AG08396 (cell line): ENCODE measurements at regions not wholly inside any gene's neighbourhood (a gene's known extent, or its start where the extent isn't known, plus 50 kb on each side); places are given as distances from the start of the nearest gene placed in this dataset.

Source experiments
- DNase-seq: peaks from one replicate; pipeline ENCODE4 v3.0.0; 2012; ENCODE audit warnings: low spot score, mixed read lengths

DNA sequence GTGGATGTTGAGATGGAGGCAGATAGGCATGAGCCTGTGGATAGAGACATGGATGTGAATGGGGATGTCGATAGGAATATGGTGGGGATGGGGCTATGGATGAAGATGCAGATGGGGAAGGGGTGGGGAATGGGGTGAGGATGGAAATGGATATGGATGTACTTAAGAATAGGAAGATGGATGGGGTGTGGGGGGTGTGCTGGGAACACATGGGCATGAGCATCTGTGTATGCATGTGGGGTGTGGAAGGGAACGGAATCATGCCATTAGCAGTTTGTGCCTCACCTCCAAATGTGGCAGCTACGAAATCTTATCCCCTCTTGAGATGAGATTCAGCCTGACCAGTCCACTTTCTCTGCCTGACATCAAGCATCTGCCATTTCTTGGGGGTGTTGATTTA is 359.5 kb upstream of the MGMT start:
- no peak for DNase-seq

GRCh38 chr10:129108378-129108777 is 358.7 kb upstream of the MGMT start:
- no peak for DNase-seq

- no peak for DNase-seq
Observed at GRCh38 chr10:129108994-129109393, 358.0 kb upstream of the MGMT start.

- no peak for DNase-seq
Observed at GRCh38 chr10:129110780-129111179, 356.3 kb upstream of the MGMT start.

DNA sequence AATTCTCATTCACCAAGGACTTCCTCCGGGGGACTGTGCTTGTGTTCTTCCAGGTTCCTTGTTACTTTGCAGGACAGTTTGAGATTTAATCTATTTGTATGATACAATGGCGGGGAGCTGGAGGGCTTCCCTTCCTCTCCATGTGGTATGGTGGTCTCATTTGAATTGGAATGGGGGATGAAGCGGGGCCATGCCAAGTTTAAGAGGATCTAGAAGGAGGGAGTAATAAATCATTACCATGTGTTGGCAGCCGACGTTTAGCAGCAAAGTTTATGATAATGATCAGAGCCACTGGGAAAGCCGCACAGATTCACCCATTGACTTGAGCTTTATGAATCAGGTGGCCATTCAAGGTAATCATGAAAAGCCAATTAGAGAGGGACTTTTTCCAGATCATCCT is 355.1 kb upstream of the MGMT start:
- DNase-seq = no peak

- no peak for DNase-seq
Observed at GRCh38 chr10:129114588-129114987, 352.5 kb upstream of the MGMT start.

- DNase-seq = no peak
Observed at GRCh38 chr10:129116371-129116770, 350.7 kb upstream of the MGMT start.

- no peak for DNase-seq
Observed at GRCh38 chr10:129120441-129120840, 346.6 kb upstream of the MGMT start.

GRCh38 chr10:129122846-129123245 is 344.2 kb upstream of the MGMT start:
- DNase-seq = no peak

DNA sequence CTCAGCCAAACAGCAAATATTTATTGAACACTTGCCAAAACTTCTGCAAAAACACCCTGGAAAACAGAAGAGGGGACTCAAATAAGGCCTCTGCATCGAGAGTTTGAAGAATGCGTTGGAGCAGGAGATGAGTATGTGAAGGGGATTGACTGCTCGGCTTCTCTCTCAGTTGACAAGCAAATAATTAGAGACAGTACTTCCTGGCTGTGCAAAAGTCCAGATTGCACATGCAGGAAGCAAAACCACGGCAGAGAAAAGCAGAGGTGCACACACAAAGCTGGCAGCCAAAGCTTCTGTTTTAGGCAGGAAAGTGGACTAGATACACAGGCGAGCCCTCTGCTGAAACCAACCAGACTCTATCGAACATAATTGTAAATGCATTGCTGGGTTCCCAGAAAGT is 343.6 kb upstream of the MGMT start:
- no peak for DNase-seq

DNA sequence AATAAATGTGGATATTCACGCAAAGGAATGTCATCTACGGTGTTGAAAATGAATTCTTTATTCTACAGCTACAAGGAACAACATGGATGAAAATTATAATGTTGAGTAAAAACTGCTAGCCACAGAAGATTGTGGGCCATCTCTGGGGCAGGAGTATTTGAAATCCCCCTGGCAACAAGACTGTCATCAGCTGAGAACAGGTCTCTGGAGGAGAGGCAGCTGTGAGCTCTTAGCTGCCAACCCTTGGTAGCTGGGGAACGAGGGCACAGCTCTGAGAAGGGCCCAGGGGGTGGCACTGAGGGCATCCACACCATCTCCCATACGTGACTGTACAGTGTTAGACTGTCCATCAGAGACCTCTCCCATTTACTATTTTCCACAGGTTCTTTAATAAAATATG is 340.1 kb upstream of the MGMT start:
- DNase-seq = no peak

GRCh38 chr10:129131457-129132132 is 335.4 kb upstream of the MGMT start:
- no peak for DNase-seq

- DNase-seq = no peak
Observed at GRCh38 chr10:129133856-129134255, 333.2 kb upstream of the MGMT start.

GRCh38 chr10:129134371-129134770 is 332.7 kb upstream of the MGMT start:
- DNase-seq = no peak

GRCh38 chr10:129135624-129136023 is 331.4 kb upstream of the MGMT start:
- DNase-seq = no peak

DNA sequence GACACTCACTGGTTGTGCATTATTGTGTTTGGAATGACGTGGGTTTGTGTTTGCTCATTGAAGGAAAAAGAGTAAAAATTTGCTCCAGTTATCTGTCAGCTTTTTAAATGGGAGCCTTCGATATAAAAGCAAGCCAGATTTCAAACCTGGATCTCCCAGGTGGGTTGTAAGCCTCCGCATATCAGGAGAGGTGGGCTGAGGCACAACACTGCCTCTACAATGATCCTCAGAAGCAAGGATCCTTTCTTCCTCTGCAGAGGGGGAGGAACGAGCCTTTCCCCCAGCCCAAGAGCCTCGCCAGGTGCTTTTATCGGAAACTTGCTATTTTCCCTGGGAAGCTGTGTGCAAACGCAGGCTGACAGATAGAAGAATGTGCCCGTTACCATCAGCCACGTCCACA is 331.0 kb upstream of the MGMT start:
- no peak for DNase-seq

DNA sequence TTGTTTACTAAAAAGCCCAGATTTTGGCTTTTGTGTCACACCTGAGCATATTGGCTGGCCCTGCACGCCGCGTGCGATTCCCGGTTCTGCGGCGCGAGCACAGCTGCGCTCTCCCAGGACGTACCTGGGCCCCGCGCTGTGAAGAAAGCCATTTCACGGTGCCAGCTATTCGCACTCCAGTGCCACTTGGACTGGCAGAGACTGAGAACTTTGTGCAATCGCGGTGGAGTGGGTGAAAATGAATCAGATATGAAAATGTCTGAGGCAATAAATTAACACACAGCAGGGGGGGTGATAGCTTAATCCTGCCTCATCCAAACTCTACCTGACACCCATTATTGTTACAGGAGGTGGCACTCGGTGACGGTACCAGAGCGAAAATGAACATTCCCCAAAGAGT is 330.1 kb upstream of the MGMT start:
- no peak for DNase-seq

DNA sequence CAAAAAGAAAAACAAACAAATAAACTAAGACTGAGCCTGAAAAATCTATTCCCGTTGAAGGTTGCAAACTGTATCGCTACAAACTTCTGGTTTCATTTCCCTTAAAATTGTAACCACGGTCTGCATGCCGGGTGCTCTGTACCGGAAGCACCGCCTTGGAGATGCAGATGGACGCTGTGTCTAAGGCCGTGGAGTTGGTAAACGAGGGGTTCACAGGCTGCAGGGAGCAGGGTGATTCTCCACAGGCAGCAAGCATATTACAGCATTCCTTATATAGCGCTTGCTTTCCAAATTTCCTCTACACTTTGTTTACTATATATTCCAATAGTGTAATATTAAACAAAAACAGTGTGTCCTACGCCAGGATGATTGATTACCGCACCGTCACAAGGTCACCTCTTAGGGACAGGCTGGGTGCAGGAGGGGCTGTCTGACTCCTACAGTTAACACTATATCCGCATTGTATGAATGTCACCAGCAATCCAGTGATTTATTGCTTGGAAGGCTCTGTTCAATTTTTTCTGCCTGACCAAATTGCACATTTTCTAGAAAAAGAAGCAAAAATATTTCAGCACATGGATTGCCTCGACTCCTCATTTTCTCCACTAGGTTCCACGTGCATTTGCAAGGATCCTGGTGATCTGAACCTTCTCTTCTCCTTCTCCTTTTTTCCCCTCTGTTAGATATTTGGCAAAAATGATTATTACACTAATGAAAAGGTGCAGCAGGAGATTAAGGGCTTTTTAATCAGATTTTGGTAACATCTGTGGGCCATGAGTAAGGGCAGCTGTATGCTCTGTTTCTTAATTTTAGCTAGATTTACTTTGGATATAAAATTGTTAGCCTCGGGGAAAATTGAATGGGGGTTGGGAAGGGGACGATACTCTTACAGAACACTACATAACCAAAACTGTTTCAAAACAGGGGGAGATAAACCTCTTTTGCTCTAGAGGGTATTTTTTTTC is 325.8 kb upstream of the MGMT start:
- DNase-seq = no peak

GRCh38 chr10:129151281-129151680 is 315.8 kb upstream of the MGMT start:
- no peak for DNase-seq

GRCh38 chr10:129156406-129156805 is 310.6 kb upstream of the MGMT start:
- no peak for DNase-seq

- no peak for DNase-seq
Observed at GRCh38 chr10:129157185-129157584, 309.9 kb upstream of the MGMT start.

- no peak for DNase-seq
Observed at GRCh38 chr10:129161150-129161549, 305.9 kb upstream of the MGMT start.

DNA sequence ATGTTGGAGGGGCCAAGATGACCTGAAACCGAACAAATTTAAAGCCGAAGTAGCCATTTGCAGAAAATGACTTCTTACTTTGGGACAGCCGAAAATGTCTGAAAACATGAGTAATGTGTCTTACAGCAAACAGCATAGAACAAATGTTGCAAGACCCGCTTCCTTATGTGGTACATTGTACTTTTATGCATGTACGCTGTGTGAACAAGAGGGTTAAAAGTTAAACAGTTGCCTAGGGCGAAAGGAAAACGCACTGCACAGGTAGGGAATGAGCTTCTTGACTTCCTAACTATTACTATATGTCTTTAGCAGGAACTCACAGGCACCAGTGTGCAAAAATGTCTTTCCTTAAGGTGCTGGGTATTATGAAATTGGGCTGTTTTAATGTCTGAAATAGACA is 303.5 kb upstream of the MGMT start:
- no peak for DNase-seq
